HG03469 (cell line): ENCODE measurements at regions not wholly inside any gene's neighbourhood (a gene's known extent, or its start where the extent isn't known, plus 50 kb on each side); places are given as distances from the start of the nearest gene placed in this dataset.
"Not testable (repeated sequence)": the region's sequence is repeated elsewhere in the genome, so short reads cannot be mapped to it uniquely, and the experiment has no call there.

Source experiments
- ATAC-seq: cut with Tn5 transposase; IDR thresholded peaks from one replicate; pipeline ENCODE4 v1.9.1; 2021; ENCODE audit warnings: mild to moderate bottlenecking, moderate library complexity, moderate number of reproducible peaks; ENCODE audit not compliant: unreplicated experiment

DNA sequence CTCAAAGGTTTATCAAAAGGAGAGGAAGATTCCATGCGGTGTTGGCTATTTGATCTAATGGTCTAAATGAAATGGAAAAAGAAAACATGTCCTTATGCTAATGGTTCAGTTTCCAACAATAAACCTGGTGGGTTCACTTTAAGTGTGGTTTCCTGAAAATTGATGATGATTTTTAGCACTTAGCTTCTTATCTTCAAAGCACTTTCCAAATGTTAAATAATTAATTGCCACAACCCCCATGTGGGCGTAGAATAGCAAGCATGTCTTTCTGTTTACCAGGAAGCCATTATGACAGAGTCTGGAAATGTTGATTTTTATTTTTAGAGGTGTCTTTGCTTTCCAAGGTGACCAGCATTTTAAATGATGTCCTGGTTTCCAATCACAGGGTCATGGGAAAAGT is 134.8 kb upstream of the SLC4A4 start:
- no peak for ATAC-seq

DNA sequence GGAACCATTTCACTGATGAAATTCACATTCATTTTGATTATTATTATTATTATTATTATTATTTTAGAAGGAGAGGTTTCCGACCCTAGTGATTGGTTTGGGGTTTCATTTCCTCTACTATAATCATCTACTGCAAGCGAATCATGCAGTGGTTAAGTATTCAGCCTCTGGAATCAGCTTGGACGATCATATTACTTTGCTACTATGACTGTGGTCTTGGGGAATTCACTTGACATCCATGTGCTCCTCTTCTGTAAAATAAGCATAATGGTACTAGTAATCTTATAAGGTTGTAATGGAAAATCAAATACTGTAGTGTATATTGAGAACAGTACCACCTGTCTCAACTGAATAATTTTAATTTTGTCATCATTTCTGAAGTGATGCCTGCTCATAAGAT is 132.1 kb upstream of the SLC4A4 start:
- ATAC-seq, result no peak

DNA sequence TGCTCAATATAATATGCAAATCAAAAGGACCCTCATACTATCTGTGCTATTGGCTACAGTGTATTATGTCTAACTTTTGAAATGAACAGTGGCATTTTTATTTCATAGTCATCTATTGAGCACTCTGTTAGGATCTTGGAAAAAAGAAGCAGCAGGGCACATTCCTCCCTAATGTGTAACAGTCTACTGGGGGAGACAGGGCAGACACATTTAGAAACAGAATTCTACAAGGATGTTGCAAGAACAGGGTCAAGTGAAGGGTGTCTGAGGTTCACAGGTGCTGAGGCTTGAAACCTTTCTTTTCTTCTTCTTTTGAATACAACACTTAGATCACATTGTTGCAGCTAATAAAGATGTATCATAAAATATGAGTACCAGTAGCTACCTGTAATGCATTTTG is 129.7 kb upstream of the SLC4A4 start:
- no peak for ATAC-seq

DNA sequence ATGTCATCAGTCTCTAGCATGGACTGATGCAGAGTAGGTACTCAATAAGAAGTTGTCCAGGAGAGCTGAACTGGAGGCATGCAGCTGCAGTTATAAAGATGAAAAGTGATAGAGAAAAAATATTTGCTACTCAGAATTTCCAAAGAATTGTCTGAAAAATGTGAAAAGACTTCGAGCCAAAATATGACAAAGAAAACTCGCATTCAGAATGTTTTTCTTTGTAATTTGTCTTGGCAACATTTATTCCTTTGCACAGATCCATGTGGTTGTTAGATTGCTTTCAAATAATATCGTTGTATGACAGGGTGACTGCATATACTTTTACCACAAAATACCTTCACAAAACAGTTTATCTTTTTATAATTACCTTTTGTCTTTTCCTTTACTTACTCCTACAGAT is 128.0 kb upstream of the SLC4A4 start:
- no peak for ATAC-seq

DNA sequence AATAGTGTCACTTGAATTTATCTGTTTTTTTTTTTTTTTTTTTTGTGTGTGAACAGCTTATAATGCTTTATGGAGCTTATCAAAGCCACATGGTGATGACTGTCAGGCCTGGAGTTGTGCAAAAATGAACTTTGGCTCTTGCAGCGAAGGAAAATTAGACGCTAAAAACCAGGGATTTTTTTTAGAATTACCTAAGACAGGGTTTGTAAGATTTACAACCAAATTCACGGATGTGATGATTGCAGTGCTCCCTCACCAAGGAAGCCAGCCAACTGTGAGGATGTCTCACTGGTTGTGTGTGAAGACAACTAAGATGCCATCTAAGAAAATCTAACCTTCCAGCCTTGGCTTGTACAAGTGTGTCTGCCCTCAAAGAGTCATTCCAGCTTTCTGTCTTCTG is 127.1 kb upstream of the SLC4A4 start:
- ATAC-seq, result no peak

DNA sequence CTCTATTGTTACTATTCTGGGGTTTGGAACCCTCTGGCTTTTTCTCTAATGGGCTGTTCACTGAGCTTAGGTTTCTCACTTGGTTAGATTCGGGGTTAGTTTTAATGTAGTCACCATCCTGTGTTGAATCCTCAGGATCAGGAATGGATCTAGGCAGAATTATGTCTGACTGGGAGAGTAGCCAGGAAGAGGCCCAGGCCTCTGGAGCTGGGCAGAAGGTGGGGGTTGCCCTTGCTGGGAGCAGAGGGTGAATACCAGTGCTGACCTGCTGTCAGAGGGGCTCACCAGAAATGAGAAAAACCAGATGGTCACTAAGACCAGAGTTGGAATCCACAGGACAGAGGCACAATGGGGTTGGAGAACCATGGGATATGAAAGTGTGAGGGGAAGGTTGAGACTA is 126.6 kb upstream of the SLC4A4 start:
- ATAC-seq, result no peak

DNA sequence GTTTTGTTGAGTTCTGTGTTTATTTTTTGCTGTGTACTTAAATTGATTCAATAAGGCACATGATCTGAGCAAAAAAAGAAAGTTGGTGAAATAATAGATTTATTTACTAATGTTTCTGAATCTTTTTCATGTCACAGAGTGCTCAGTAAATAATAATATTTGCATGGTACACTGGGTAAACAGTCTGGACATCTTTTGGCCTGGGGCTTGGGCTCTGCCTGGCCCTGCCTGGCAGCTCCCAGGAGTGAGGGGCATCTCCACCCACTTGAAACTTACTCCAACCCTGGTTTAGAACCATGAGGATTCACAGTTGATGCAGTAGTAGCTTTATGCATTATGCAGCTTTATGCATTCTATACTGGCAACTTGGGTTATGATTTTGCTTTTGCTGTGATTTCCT is 124.2 kb upstream of the SLC4A4 start:
- ATAC-seq, result no peak

DNA sequence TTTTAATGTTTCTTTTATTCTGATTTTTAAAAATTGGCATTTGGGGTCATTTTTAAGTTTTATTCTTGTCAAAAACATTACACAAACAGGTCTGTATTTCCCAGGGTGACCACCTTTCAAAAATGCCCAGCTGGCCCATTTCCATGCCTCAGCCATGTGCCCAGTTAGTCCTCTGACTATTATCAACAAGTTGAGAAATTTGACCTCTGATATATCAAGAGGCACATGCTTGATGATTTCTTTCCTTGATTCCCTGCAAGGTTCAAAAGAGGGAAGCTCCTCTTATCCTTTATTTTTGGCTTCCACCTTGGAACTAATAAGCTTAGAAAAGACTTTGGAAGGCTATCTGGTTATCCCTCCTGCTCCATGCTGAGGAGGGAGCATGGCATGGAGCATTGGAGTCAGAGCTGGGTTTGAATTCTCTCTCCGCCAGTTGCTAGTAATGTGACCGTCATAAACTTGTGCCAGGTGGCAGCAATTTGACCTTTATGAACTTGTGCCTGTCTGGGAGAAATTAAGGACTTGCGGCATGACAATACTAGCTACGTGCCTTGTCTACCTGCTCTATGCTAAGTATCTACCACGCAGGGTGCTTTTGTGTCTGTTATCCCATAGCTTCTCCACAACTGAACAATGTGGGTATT is 122.4 kb upstream of the SLC4A4 start:
- ATAC-seq, result no peak

DNA sequence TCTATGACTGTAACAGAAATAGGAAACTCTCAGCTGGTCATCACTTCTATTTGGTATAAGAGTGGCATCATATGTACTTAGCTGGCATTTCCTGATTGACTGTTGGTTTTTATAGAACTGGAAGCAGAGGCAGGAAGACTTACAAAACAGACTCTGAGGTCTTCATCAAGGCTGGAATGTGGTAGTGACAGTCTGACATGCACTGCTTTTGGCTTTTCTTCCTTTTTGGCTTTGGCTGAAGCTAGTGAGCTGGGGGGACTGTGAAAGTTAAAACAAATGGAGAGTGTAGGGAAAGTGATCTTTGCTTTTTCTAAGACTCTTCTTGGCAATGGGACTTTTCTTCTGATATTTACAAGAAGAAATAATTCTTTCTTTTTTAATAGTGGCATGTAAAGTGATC is 121.1 kb upstream of the SLC4A4 start:
- ATAC-seq, result no peak

DNA sequence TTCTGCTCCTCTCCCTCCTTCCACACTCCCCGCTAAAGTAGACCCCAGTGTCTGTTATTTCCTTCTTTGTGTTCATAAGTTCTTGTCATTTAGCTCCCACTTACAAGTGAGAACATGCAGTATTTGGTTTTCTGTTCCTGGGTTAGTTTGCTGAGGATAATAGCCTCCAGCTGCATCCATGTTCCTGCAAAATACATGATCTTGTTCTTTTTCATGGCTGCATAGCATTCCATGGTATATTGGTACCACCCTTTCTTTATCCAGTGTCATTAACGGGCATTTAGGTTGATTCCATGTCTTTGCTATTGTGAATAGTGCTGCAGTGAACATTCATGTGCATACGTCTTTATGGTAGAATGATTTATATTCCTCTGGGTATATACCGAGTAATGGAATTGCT is 118.0 kb upstream of the SLC4A4 start:
- ATAC-seq, result not testable (repeated sequence)

DNA sequence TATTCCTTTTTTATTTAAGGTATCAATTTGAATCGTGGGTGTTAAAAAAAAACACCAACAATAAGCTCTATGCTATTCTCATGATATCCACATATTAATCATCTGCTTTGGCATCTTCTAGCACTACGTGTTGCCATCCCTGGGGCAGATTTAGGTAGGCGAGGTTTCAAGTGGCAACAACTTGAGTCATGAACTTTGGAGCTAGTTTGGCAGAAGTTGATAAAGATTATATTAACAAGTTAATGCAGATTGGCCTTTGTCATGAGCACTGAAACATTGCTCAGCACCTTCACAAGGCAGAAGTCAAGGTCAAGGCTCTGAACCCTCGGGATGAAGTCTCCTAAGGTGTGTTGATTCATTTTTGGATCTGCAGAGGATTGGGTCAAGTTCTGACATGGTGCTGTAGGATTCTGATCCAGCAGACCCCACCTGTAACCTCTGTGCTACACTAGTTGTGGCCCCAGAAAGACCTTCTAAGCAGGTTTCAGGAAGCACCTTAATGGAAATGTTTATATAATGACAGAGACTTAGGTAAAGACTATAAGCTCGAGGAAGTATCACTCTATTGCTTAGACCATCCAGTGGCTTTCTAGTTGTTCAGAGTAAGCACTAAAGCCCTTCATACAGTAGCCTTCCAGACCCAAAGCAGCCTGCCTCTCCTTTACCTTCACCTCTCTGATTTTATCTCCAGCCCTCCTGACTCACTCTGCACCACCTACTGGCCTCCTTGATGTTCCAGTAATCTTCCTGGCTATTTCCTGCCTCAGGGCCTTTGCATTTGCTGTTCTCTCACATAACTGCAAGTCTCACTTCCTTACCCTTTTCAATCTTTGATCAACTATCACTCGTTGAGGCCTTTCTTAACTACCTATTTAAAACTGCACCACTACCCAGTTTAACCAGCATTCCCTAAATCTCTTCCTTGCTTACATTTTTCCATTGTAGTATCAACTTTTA is 117.0 kb upstream of the SLC4A4 start:
- no peak for ATAC-seq

DNA sequence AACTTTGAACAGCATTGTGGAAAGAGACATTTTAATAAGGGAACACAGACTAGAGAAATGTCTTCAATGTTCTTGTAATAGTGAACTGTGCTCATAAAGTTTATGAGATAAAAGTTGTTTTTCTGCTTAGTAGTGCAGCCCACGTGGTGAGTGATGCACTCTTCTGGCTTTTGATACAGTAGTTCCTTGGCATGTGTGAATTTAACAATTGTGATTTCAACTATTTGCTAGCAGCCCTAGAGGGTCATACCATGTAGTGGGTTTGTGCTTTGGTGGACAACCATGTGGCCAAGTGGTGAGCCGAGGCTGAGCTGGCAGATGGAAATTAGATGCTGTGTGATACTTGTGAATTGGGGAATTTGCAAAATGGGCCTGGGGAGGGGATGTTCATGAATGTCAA is 116.2 kb upstream of the SLC4A4 start:
- no peak for ATAC-seq

DNA sequence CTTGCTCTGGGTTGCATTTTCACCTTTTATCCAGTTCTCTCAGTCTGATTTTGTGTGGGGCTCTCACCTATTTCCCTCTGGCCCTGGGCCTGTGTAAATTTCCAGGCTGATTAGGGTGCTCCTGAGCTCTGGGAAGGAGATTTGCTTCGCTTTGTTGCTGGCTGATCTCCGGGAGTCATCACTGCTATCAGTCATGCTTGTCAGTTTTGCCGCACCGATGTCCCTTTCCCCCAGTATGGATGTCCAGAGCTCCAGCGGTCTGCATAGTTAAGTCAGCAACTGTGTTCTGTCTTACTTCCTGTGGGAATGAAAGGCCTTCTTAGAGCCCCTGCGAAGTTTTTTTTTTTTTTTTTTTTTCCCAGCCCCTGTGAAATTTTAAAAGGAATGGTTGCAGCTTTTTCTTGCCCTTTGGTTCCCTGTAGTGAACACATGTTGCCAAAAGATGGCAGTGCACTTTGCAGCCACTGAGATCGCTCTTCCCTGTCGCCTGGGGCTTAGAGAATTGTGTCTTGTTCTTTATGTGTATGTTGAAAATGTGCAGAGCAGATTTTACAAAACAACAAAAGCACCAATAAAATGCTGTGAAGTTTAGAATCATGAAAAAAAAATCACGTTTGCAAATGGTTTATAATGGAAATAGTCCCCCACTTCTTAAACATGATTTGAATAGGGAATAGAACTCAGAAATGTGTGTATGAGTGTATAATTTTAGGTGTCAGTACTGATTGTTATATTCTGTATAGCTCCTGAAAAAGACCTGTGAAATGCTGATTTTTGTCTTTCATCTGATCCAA is 109.1 kb upstream of the SLC4A4 start:
- peak; percentile 53 for ATAC-seq

DNA sequence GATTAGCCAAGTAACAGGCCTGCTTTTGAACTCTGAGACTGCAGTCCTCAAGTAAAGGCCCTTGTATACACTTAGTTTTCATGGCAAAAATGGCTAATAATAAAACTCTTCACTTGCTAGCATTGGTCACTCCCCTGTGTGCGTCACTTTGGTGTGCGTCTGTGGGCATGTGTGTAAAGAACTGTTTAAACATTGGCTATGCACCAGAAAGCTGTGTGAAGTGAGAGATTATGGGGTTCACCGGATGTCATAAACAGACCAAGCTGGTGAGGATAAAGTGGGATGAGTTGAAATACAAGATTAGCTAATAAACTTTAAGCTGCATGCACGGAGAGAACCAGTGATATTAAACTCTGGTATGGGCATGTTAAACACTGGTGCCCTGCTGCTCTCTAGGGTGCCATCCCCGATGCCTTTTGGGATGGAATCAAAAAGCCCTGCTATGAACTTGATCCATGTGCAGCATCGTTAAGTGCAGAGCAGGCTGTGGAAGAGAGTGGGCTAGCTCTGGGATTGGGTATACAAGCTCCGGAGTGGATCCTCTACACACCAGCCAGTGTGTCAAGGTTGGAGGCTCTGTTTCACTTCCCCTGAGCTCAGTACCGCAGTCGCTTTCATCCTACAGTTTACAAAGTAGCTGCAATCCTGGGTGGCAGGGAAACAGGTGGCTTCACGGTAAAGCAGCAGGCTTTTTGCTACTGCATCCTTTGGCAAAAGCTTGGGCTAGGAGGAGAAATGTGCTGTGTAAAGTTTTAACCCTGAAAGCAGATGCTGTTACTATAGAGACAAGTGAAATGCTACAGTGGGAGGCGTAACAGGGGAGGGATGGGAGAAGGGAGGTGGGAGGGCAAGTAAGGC is 108.3 kb upstream of the SLC4A4 start:
- no peak for ATAC-seq

DNA sequence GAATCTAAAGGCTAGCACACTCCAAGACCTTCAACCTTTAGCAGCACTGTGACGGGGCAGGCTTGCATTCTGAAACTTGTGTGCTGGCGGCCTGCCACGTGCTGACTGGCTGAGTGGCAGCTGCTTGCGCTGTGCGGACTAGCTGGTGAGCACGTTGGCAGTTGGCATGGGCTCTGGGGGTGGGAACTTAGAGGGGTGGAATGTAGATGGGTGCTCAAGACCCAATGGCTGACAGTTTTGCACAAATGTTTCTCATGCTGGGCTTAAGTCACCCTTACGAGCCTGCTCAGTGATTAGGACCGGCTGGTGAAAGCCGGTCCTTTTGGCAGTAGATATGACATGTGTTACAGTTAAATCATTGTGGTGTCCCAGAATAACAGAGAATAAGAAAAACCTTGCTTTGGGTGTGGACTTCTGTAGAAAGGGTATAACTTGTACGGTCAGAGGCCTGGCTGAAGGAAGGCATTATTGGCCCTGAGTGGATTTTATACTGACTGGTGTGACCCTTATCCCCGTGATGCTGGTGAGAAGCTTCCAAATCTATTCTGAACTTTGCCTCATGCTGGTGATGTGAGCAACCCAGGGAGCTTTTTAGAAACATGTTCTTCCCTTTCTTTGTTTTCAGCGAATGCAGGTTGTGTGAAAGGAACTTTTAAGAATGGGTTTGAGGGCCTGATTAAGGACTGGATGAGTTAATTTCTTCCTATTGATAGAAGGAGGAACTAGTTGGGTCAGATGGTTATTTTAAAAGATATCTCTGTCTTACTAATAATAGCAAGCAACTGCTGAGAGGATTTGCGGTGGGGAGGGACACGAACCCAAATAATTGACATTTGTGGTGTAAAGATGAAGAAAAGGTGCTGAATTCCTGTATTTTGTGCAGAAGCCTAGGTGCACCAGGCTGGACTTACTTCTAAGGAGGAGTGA is 107.4 kb upstream of the SLC4A4 start:
- ATAC-seq, result no peak

DNA sequence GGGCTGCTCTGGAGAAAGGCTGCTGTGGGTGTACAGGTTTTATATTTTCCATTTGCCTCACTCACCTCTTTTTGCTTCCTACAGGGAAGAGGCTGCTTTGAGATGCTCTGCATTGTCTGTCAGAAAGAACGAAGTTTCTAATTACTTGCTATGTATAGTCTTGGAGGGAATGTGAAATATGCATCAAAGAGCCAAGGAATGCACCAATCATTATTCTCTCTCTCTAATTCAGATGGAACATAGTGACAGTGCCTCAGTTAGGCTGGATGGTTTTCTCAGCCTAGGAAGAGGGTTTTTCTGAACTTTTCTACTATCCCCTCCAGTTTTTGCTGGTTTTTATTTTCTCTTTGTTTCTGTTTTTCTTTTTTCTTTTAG is 106.8 kb upstream of the SLC4A4 start:
- no peak for ATAC-seq

DNA sequence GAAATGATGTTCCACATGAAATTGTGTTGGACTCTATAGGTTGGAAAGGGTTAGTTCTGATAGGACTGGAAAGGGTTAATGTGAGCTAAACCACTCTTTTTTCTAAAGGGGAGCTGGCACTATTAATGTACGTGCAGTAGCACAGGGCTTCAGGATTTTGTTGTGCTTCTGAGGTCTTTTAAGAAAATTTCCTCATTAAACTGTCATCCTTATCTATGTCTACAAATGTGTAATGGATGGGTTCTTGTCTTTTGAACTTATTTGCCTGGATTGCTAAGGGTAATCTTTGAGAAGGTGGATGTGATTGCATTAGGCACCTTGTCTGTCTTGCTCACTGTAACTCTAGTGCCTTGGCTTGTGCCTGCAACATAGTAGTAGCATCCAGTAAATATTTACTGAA is 106.0 kb upstream of the SLC4A4 start:
- no peak for ATAC-seq

DNA sequence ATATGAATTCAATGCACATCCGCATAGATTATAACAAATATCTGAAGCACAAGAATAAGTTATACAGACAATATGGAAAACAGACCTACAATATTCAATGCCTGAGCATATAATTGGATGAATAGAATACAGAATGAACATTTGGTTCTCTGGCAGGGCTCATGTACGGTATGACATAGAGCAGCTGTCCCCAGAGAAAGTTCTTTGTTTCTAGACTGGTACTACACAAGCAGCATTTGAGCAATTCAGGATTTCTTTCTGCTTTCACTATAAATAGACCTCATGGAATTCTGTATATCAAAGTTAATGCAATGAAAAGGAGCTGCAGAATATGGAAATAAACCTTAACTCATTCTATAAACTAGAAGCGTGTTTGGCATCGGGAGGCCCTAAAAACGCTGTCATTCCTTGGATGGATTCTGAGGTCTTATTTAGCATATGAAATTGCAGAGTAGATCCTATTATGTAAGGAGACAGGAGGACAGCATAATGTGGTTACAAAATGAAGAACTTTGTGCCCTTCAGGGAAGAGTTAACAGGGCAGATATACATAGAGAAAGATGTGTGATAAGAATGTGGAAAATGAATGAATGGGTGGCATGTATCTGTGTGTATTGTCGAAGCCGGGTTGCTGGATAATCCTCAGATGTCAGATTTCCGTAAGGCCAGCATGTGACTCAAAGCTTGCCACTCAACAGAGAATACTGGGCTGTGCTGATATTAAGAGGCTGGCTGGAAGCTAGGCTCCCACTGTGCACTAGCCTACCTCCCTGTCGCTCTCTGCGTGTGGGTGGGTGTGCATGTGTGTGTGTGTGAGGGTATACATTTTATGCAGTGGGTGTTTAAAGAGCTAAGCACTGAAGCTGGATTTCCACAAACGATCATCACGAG is 103.3 kb upstream of the SLC4A4 start:
- ATAC-seq, result no peak

DNA sequence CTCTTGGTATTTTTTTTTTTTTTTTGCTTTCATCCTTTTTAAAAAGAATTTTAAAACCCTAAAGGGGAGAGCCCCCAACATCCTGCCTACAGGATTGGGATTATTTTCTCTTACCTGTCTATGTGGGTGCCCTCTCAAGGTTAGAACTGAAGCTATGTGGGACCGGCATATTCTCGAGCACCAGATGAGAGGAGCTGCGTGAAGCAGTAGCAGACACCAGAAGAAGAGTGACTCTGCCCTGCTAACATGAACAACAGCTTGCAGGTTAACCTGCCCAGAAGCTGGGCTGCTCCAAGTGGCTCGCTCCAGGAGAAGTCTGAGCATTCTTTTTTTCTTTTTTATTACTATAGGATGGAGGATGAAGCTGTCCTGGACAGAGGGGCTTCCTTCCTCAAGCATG is 102.6 kb upstream of the SLC4A4 start:
- no peak for ATAC-seq
